ENCODE measurements at regions not wholly inside any gene's neighbourhood (a gene's known extent, or its start where the extent isn't known, plus 50 kb on each side); places are given as distances from the start of the nearest gene placed in this dataset.

GRCh38 chr10:131733596-131733995 lies 167.2 kb upstream of the PPP2R2D start:
- no peak overlapping the region for H2AFZ ChIP-seq (ENCODE audit: control insufficient read depth, low read depth, low read length)
- H3K79me2 ChIP-seq (ENCODE audit: control insufficient read depth, insufficient read depth, low read length), result no peaks in the 10 kb centered on the region
- H4K20me1 ChIP-seq (ENCODE audit: control insufficient read depth, insufficient read depth), result no peaks in the 10 kb centered on the region
- RAD21 ChIA-PET (ENCODE audit: unreplicated experiment), result no interaction called here
- in situ Hi-C loops (cut with MboI), result no loop called here
- 28% methylated on average over 10 of the region's 10 CpGs for WGBS (ENCODE audit: insufficient coverage, insufficient replicate concordance, low lambda C conversion rate, missing lambda C conversion rate)
- ATAC-seq, result no peak
- no peak overlapping the region for H3K4me2 ChIP-seq (ENCODE audit: control insufficient read depth, insufficient read depth)
- H3K27me3 ChIP-seq (replicated peaks in 1 of 2; ENCODE audit: control insufficient read depth in 2 of 2, insufficient read depth in 2 of 2, low read length in 1 of 2), result no peaks in the 10 kb centered on the region
- FAIRE-seq, result no peak
- SMC1A ChIA-PET (ENCODE audit: uncharacterized antibody, unreplicated experiment), result no interaction called here
- no peaks in the 10 kb centered on the region; the same call in 2 of the 3 replicates for H3K9me3 ChIP-seq (replicated peaks; ENCODE audit: control insufficient read depth, insufficient read depth, low read length)
- POLR2A ChIA-PET, result no interaction called here
- no peak overlapping the region for H3K4me3 ChIP-seq
- no TSS peak for BruUV-seq (replicated peaks)
- CTCF ChIA-PET, result no interaction called here
- no peak for DNase-seq (ENCODE audit: low read depth, low spot score)
- H3K9ac ChIP-seq (ENCODE audit: control insufficient read depth, insufficient read depth, low read length), result no peak overlapping the region
- no peak overlapping the region for H3K27ac ChIP-seq (ENCODE audit: control insufficient read depth, insufficient read depth)
- H3K36me3 ChIP-seq (ENCODE audit: control insufficient read depth in 2 of 2, insufficient read depth in 2 of 2, low read length in 1 of 2), result no peaks in the 10 kb centered on the region
- no peaks in the 10 kb centered on the region for H3K4me1 ChIP-seq (ENCODE audit: control insufficient read depth, insufficient read depth, low read length)
- intact Hi-C loops (cut with micrococcal nuclease; ENCODE audit: unreplicated experiment), result no loop called here
- TF ChIP-seq, protein P1, sequence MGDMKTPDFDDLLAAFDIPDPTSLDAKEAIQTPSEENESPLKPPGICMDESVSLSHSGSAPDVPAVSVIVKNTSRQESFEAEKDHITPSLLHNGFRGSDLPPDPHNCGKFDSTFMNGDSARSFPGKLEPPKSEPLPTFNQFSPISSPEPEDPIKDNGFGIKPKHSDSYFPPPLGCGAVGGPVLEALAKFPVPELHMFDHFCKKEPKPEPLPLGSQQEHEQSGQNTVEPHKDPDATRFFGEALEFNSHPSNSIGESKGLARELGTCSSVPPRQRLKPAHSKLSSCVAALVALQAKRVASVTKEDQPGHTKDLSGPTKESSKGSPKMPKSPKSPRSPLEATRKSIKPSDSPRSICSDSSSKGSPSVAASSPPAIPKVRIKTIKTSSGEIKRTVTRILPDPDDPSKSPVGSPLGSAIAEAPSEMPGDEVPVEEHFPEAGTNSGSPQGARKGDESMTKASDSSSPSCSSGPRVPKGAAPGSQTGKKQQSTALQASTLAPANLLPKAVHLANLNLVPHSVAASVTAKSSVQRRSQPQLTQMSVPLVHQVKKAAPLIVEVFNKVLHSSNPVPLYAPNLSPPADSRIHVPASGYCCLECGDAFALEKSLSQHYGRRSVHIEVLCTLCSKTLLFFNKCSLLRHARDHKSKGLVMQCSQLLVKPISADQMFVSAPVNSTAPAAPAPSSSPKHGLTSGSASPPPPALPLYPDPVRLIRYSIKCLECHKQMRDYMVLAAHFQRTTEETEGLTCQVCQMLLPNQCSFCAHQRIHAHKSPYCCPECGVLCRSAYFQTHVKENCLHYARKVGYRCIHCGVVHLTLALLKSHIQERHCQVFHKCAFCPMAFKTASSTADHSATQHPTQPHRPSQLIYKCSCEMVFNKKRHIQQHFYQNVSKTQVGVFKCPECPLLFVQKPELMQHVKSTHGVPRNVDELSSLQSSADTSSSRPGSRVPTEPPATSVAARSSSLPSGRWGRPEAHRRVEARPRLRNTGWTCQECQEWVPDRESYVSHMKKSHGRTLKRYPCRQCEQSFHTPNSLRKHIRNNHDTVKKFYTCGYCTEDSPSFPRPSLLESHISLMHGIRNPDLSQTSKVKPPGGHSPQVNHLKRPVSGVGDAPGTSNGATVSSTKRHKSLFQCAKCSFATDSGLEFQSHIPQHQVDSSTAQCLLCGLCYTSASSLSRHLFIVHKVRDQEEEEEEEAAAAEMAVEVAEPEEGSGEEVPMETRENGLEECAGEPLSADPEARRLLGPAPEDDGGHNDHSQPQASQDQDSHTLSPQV (IDR thresholded peaks at IDR 0.05), result no peak
- no peak for TF ChIP-seq CHD2 (IDR thresholded peaks at IDR 0.05; ENCODE audit: borderline replicate concordance, low read depth, low read length)
- no peak for TF ChIP-seq MLLT1 (IDR thresholded peaks at IDR 0.05)
- TF ChIP-seq, protein P2, sequence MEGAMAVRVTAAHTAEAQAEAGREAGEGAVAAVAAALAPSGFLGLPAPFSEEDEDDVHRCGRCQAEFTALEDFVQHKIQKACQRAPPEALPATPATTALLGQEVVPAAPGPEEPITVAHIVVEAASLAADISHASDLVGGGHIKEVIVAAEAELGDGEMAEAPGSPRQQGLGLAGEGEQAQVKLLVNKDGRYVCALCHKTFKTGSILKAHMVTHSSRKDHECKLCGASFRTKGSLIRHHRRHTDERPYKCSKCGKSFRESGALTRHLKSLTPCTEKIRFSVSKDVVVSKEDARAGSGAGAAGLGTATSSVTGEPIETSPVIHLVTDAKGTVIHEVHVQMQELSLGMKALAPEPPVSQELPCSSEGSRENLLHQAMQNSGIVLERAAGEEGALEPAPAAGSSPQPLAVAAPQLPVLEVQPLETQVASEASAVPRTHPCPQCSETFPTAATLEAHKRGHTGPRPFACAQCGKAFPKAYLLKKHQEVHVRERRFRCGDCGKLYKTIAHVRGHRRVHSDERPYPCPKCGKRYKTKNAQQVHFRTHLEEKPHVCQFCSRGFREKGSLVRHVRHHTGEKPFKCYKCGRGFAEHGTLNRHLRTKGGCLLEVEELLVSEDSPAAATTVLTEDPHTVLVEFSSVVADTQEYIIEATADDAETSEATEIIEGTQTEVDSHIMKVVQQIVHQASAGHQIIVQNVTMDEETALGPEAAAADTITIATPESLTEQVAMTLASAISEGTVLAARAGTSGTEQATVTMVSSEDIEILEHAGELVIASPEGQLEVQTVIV (IDR thresholded peaks at IDR 0.05; ENCODE audit: borderline replicate concordance, partially characterized antibody), result no peak
- TF ChIP-seq BHLHE40 (IDR thresholded peaks at IDR 0.05; ENCODE audit: borderline replicate concordance in 1 of 2, low read depth in 2 of 2, low read length in 1 of 2), result no peak
- TF ChIP-seq NR2C1 (IDR thresholded peaks at IDR 0.05), result no peak
- TF ChIP-seq, protein P3, sequence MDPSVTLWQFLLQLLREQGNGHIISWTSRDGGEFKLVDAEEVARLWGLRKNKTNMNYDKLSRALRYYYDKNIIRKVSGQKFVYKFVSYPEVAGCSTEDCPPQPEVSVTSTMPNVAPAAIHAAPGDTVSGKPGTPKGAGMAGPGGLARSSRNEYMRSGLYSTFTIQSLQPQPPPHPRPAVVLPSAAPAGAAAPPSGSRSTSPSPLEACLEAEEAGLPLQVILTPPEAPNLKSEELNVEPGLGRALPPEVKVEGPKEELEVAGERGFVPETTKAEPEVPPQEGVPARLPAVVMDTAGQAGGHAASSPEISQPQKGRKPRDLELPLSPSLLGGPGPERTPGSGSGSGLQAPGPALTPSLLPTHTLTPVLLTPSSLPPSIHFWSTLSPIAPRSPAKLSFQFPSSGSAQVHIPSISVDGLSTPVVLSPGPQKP (IDR thresholded peaks at IDR 0.05; ENCODE audit: low read depth, low read length), result no peak
- TF ChIP-seq EED (IDR thresholded peaks at IDR 0.05; ENCODE audit: low read depth), result no peak
- TF ChIP-seq, protein P4, sequence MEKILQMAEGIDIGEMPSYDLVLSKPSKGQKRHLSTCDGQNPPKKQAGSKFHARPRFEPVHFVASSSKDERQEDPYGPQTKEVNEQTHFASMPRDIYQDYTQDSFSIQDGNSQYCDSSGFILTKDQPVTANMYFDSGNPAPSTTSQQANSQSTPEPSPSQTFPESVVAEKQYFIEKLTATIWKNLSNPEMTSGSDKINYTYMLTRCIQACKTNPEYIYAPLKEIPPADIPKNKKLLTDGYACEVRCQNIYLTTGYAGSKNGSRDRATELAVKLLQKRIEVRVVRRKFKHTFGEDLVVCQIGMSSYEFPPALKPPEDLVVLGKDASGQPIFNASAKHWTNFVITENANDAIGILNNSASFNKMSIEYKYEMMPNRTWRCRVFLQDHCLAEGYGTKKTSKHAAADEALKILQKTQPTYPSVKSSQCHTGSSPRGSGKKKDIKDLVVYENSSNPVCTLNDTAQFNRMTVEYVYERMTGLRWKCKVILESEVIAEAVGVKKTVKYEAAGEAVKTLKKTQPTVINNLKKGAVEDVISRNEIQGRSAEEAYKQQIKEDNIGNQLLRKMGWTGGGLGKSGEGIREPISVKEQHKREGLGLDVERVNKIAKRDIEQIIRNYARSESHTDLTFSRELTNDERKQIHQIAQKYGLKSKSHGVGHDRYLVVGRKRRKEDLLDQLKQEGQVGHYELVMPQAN (conservative IDR thresholded peaks at IDR 0.05), result no peak
- TF ChIP-seq POU2F2 (IDR thresholded peaks at IDR 0.05; ENCODE audit: borderline replicate concordance, low read depth, low read length), result no peak
- no peak for TF ChIP-seq DPF2 (IDR thresholded peaks at IDR 0.05)
- no peak for TF ChIP-seq BMI1 (IDR thresholded peaks at IDR 0.05; ENCODE audit: borderline replicate concordance)
- TF ChIP-seq POLR2AphosphoS5 (IDR thresholded peaks at IDR 0.05; ENCODE audit: low read length), result no peak
